Heart right ventricle (tissue), 16 donors: ENCODE measurements at regions not wholly inside any gene's neighbourhood (a gene's known extent, or its start where the extent isn't known, plus 50 kb on each side); places are given as distances from the start of the nearest gene placed in this dataset.

Source experiments
- ATAC-seq, 8 donors: fragments of 200-7000 bp; cut with Tn5 transposase; one replicate each; pipeline ENCODE4 v1.9.1; 2020; ENCODE audit warnings: mild to moderate bottlenecking in 8 of 8, moderate library complexity in 8 of 8, moderate number of reproducible peaks in 1 of 8
- DNase-seq, 2 donors: peaks; one replicate each; pipeline ENCODE4 v3.0.0-alpha.2; 2020
- H3K27ac ChIP-seq, 10 donors: fragments of 200-600 bp; sonication (generic) in 2 of 10; one replicate each; pipeline versions ENCODE4 v1.5.0 to v1.8.0; 2020 to 2022; ENCODE audit warnings: mild to moderate bottlenecking in 3 of 10
- H3K27me3 ChIP-seq, 7 donors: fragments of 200-600 bp; one replicate each; pipeline ENCODE4 v1.8.0; 2021 to 2022; ENCODE audit warnings: mild to moderate bottlenecking in 2 of 7
- H3K36me3 ChIP-seq, 9 donors: fragments of 200-600 bp; sonication (generic) in 1 of 9; one replicate each; pipeline versions ENCODE4 v1.5.0 to v1.8.0; 2020 to 2022; ENCODE audit warnings: mild to moderate bottlenecking in 2 of 9
- H3K4me1 ChIP-seq, 9 donors: fragments of 200-600 bp; sonication (generic) in 1 of 9; one replicate each; pipeline versions ENCODE4 v1.5.0 to v1.8.0; 2020 to 2022; ENCODE audit warnings: mild to moderate bottlenecking in 4 of 9
- H3K4me3 ChIP-seq, 10 donors: fragments of 200-600 bp; sonication (generic) in 2 of 10; one replicate each; pipeline versions ENCODE4 v1.5.0 to v1.8.0; 2020 to 2022; ENCODE audit warnings: mild to moderate bottlenecking in 7 of 10, moderate library complexity in 2 of 10
- H3K9me3 ChIP-seq, 11 donors: fragments of 200-600 bp in 10 of 11; sonication (generic) in 2 of 11; one replicate each; pipeline versions ENCODE4 v1.5.0 to v1.8.0; 2013 to 2022; ENCODE audit warnings: mild to moderate bottlenecking in 2 of 11, control low read depth in 1 of 11, moderate library complexity in 1 of 11
- CTCF ChIP-seq, 9 donors: fragments of 200-600 bp; sonication (generic) in 2 of 9; IDR thresholded peaks; one replicate each; pipeline versions ENCODE4 v1.5.0 to v1.8.0; 2021 to 2022; ENCODE audit warnings: antibody characterized with exemption in 9 of 9, mild to moderate bottlenecking in 5 of 9, moderate library complexity in 1 of 9
- WGBS, 2 donors: extraction: QIAGEN DNeasy Blood & Tissue Kit; methylation state at CpG; one replicate each; pipeline ENCODE4 v1.1.7; 2013; ENCODE audit warnings: inconsistent platforms in 1 of 2; 5-methylcytosine and 5-hydroxymethylcytosine counted together
- intact Hi-C, 10 donors: fragments of 100-400 bp; cut with DNase I; formaldehyde crosslinking; loops; one replicate each; pipeline versions ENCODE4 v1.11.1 to v1.14.2; 2022
- donor health status: Arrhythmogenic right ventricular cardiomyopathy.
- donor health status: ischemic (EF 13 %, LVEDD 7.1; RV severe dilation, severe dysfunction).
- donor health status: healthy with polysubstance abuse.
- donor health status: DM: no; HTN: yes; CAD: no.
- donor health status: DM: no; HTN: no; CAD: no.
- donor health status: ischemic (EF 25% LVEDD 6.9; RV normal size, moderate dysfunction).
- donor health status: ischemic (EF 25% LVEDD 5.7; RV mildly dilated, moderate dysfunction).
- donor health status: healthy.
- donor health status: DM: yes; HTN: yes; CAD: no.
- donor health status: Ischemic cardiomyopathy.
- donor health status: ischemic (EF 35%, LVEDD 5.7; RV mildly dilated, moderate dysfunction).
- donor health status: nonischemic (EF 11% LVEDD 7.7; RV severe dilation, severe dysfunction).
- donor health status: DM: yes; HTN: yes; CAD: no.
- donor health status: PGD.
- donor health status: ischemic (EF 29% LVEDD 5.4; RV normal size, mild dysfunction).
- donor health status: nonischemic (EF 23%, LVEDD 6.1; RV moderate dilation, normal function).

GRCh38 chr5:154566146-154566680 lies 88.2 kb upstream of the HAND1 start:
- TF ChIP-seq CTCF (IDR thresholded peaks at IDR 0.05) = no peak
- Histone ChIP-seq H3K4me1 (no peaks in the 10 kb centered on the region), H3K27ac (no peak overlapping the region), H3K4me3 (no peak overlapping the region), H3K36me3 (no peaks in the 10 kb centered on the region), H3K27me3 (peaks cover 0 to 45% (median 27%) of the 10 kb centered on the region in 7 donors), H3K9me3 (no peaks in the 10 kb centered on the region)
- DNase-seq (no peak), ATAC-seq (no peak)
- intact Hi-C loops = no loop called here
- WGBS, 2 donors = 74 to 82% methylated on average over 5 of the region's 5 CpGs

- H3K4me1 ChIP-seq = no peaks in the 10 kb centered on the region
- H3K27ac ChIP-seq = no peak overlapping the region
- DNase-seq = no peak
- intact Hi-C loops = no loop called here
- no peak for ATAC-seq
- 91 to 93% methylated on average over 5 of the region's 5 CpGs for WGBS, 2 donors
- H3K27me3 ChIP-seq = peaks cover 0 to 45% (median 27%) of the 10 kb centered on the region in 7 donors
- no peak for TF ChIP-seq CTCF (IDR thresholded peaks at IDR 0.05)
- H3K9me3 ChIP-seq = no peaks in the 10 kb centered on the region
- no peaks in the 10 kb centered on the region for H3K36me3 ChIP-seq
- no peak overlapping the region for H3K4me3 ChIP-seq
Measured at GRCh38 chr5:154565123-154565522, 87.1 kb upstream of the HAND1 start.

- ATAC-seq (no peak), DNase-seq (no peak)
- Histone ChIP-seq H3K27ac (no peak overlapping the region), H3K27me3 (peaks cover 0 to 31% (median 20%) of the 10 kb centered on the region in 7 donors), H3K36me3 (no peaks in the 10 kb centered on the region), H3K4me1 (no peaks in the 10 kb centered on the region), H3K9me3 (no peaks in the 10 kb centered on the region), H3K4me3 (no peak overlapping the region)
- intact Hi-C loops = no loop called here
- TF ChIP-seq CTCF (IDR thresholded peaks at IDR 0.05) = no peak
- 75 to 77% methylated on average over 4 of the region's 4 CpGs for WGBS, 2 donors
Measured at GRCh38 chr5:154562244-154562880, 84.3 kb upstream of the HAND1 start.

GRCh38 chr5:154559398-154560276 lies 81.6 kb upstream of the HAND1 start:
- intact Hi-C loops = no loop called here

More at GRCh38 chr5:154559398-154560276, 81.6 kb upstream of the HAND1 start:
- peaks cover 0 to 22% (median 5%) of the 10 kb centered on the region in 7 donors for H3K27me3 ChIP-seq
- H3K9me3 ChIP-seq = peaks cover 0 to 9% (median 0%) of the 10 kb centered on the region in 11 donors
- no peak overlapping the region for H3K4me3 ChIP-seq
- no peak for DNase-seq
- no peak overlapping the region for H3K27ac ChIP-seq
- WGBS, 2 donors = 86 to 88% methylated on average over 6 of the region's 6 CpGs
- H3K36me3 ChIP-seq = no peaks in the 10 kb centered on the region
- no peaks in the 10 kb centered on the region for H3K4me1 ChIP-seq
- TF ChIP-seq CTCF (IDR thresholded peaks at IDR 0.05) = no peak
- no peak for ATAC-seq
